Lower leg skin (tissue), 4 donors: ENCODE measurements at regions not wholly inside any gene's neighbourhood (a gene's known extent, or its start where the extent isn't known, plus 50 kb on each side); places are given as distances from the start of the nearest gene placed in this dataset.

ENCODE experiments used
- DNase-seq, 2 donors: peaks; one replicate each; pipeline ENCODE4 v3.0.0-alpha.2; 2019; ENCODE audit warnings: low spot score in 2 of 2
- H3K4me3 ChIP-seq: fragments of 200-600 bp; sonication (generic); 2 replicates; pipeline ENCODE4 v1.5.1; 2017; ENCODE audit warnings: mild to moderate bottlenecking, low read depth; ENCODE audit not compliant: poor library complexity, severe bottlenecking
- POLR2A ChIP-seq, 2 donors: fragments of 450-650 bp; IDR thresholded peaks; one replicate each; pipeline ENCODE4 v1.6.1; 2016 to 2017; ENCODE audit warnings: antibody characterized with exemption in 2 of 2, mild to moderate bottlenecking in 1 of 2, moderate library complexity in 1 of 2
- WGBS, 2 donors: methylation state at CpG; one replicate each; pipeline ENCODE4 v1.1.5; 2018; 5-methylcytosine and 5-hydroxymethylcytosine counted together
- intact Hi-C: fragments of 100-400 bp; cut with DNase I; formaldehyde crosslinking; loops from one replicate; pipeline ENCODE4 v1.15.0; 2023; ENCODE audit warnings: low total_unique reads
- TF ChIP-seq, protein P1 (sequence below), 3 donors: fragments of 450-650 bp; IDR thresholded peaks; one replicate each; pipeline ENCODE4 v1.5.1; 2016; ENCODE audit warnings: antibody characterized with exemption in 3 of 3, mild to moderate bottlenecking in 3 of 3, moderate library complexity in 2 of 3

GRCh38 chr14:62599616-62600385 lies 445.5 kb downstream of the KCNH5 start:
- TF ChIP-seq, protein P1, sequence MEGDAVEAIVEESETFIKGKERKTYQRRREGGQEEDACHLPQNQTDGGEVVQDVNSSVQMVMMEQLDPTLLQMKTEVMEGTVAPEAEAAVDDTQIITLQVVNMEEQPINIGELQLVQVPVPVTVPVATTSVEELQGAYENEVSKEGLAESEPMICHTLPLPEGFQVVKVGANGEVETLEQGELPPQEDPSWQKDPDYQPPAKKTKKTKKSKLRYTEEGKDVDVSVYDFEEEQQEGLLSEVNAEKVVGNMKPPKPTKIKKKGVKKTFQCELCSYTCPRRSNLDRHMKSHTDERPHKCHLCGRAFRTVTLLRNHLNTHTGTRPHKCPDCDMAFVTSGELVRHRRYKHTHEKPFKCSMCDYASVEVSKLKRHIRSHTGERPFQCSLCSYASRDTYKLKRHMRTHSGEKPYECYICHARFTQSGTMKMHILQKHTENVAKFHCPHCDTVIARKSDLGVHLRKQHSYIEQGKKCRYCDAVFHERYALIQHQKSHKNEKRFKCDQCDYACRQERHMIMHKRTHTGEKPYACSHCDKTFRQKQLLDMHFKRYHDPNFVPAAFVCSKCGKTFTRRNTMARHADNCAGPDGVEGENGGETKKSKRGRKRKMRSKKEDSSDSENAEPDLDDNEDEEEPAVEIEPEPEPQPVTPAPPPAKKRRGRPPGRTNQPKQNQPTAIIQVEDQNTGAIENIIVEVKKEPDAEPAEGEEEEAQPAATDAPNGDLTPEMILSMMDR (IDR thresholded peaks at IDR 0.05): no peak
- TF ChIP-seq POLR2A (IDR thresholded peaks at IDR 0.05): no peak
- H3K4me3 ChIP-seq: no peak overlapping the region
- intact Hi-C loops: no loop called here
- WGBS, 2 donors: 85% methylated on average over 2 of the region's 2 CpGs
- no peak for DNase-seq

- DNase-seq: no peak
Measured at GRCh38 chr14:62602712-62603111, 442.5 kb downstream of the KCNH5 start.

GRCh38 chr14:62604524-62604923 lies 440.7 kb downstream of the KCNH5 start:
- TF ChIP-seq, protein P1 (IDR thresholded peaks at IDR 0.05): no peak
- TF ChIP-seq POLR2A (IDR thresholded peaks at IDR 0.05): no peak
- DNase-seq: no peak
- 36 to 39% methylated on average over 2 of the region's 2 CpGs for WGBS, 2 donors
- no peak overlapping the region for H3K4me3 ChIP-seq
- intact Hi-C loops: no loop called here

More at GRCh38 chr14:62602712-62603111, 442.5 kb downstream of the KCNH5 start:
- H3K4me3 ChIP-seq: no peak overlapping the region
- TF ChIP-seq, protein P1 (IDR thresholded peaks at IDR 0.05): no peak
- WGBS, 2 donors: 91 to 95% methylated on average over 2 of the region's 2 CpGs
- intact Hi-C loops: no loop called here

GRCh38 chr14:62614122-62614521 lies 431.1 kb downstream of the KCNH5 start:
- DNase-seq: no peak
- intact Hi-C loops: no loop called here
- H3K4me3 ChIP-seq: no peak overlapping the region
- WGBS, 2 donors: 0 to 5% methylated on average over 3 of the region's 3 CpGs
- no peak for TF ChIP-seq POLR2A (IDR thresholded peaks at IDR 0.05)
- TF ChIP-seq, protein P1 (IDR thresholded peaks at IDR 0.05): no peak

- no peak overlapping the region for H3K4me3 ChIP-seq
- DNase-seq: no peak
- WGBS, 2 donors: 78% methylated on average over 4 of the region's 4 CpGs
- intact Hi-C loops: no loop called here
- TF ChIP-seq POLR2A (IDR thresholded peaks at IDR 0.05): no peak
- TF ChIP-seq, protein P1 (IDR thresholded peaks at IDR 0.05): no peak
Measured at GRCh38 chr14:62616668-62617067, 428.6 kb downstream of the KCNH5 start.

DNA sequence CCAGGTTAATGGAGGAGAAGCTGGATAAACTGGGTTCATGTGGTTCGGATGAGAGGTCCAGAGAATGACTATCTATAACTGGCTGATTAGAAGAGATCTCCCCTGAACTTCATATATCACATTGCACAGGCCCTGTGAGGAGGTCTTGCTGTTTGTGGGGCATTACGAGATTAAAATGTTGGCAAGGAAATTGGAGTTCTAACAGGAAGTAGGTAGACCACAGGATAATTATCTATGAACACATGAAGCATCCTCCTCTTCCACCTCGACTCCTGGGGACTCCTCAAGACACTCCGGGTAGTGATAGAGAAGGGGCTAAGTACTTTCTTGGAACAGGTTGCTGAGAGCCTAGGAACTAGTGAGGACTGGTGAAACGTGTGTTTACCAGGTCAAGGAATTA lies 418.8 kb downstream of the KCNH5 start:
- WGBS, 2 donors: 72 to 80% methylated on average over 5 of the region's 5 CpGs
- DNase-seq: no peak
- no peak overlapping the region for H3K4me3 ChIP-seq
- TF ChIP-seq POLR2A (IDR thresholded peaks at IDR 0.05): no peak
- TF ChIP-seq, protein P1 (IDR thresholded peaks at IDR 0.05): no peak
- intact Hi-C loops: no loop called here
